ENCODE measurements at regions not wholly inside any gene's neighbourhood (a gene's known extent, or its start where the extent isn't known, plus 50 kb on each side); places are given as distances from the start of the nearest gene placed in this dataset.

GRCh38 chr13:29961036-29961670 is 110.7 kb upstream of the UBL3 start:
- TF ChIP-seq CTCF (conservative IDR thresholded peaks at IDR 0.05 in 1 of 2, IDR thresholded peaks at IDR 0.05 in 1 of 2; ENCODE audit: low read depth in 1 of 2, low read length in 2 of 2) (no peak), EZH2 (IDR thresholded peaks at IDR 0.05; ENCODE audit: low read length, missing control alignments) (no peak)

All from fibroblast of lung (primary cell).